Activated CD8-positive, alpha-beta memory T cell treated with anti-CD3 and anti-CD28 coated beads, Interleukin-2, amount 10 ng/mL, durations not matched to agents 7 days and 5 days (primary cell): ENCODE measurements at regions not wholly inside any gene's neighbourhood (a gene's known extent, or its start where the extent isn't known, plus 50 kb on each side); places are given as distances from the start of the nearest gene placed in this dataset.

Experiments
- ATAC-seq: fragments of 150-1000 bp; cut with Tn5 transposase; one replicate; pipeline ENCODE4 v1.10.0; 2021; ENCODE audit warnings: moderate library complexity
- CTCF ChIA-PET: fragments of 350-600 bp; sonication (Branson Sonifier 250); formaldehyde crosslinking; loops from one replicate; lab custom pipeline; 2021; ENCODE audit warnings: antibody characterized with exemption; lab: Charles Lee
- DNase-seq: peaks from one replicate; pipeline ENCODE4 v3.0.0-alpha.2; 2020
- H3K27ac Mint-ChIP-seq: one replicate; pipeline ENCODE4 v1.8.0; 2021; ENCODE audit warnings: mild to moderate bottlenecking, mixed read lengths
- H3K27me3 Mint-ChIP-seq: one replicate; pipeline ENCODE4 v1.8.0; 2021; ENCODE audit warnings: mixed read lengths
- H3K36me3 Mint-ChIP-seq: one replicate; pipeline ENCODE4 v1.8.0; 2021; ENCODE audit warnings: mild to moderate bottlenecking, mixed read lengths
- H3K4me1 Mint-ChIP-seq: one replicate; pipeline ENCODE4 v1.8.0; 2021; ENCODE audit warnings: mixed read lengths
- H3K4me3 Mint-ChIP-seq: one replicate; pipeline ENCODE4 v1.8.0; 2021; ENCODE audit warnings: mild to moderate bottlenecking, moderate library complexity, mixed read lengths
- H3K9me3 Mint-ChIP-seq: one replicate; pipeline ENCODE4 v1.8.0; 2022; ENCODE audit warnings: low read depth, mixed read lengths

- Mint-ChIP-seq H3K4me1 (no peaks in the 10 kb centered on the region), H3K9me3 (no peaks in the 10 kb centered on the region), H3K27me3 (peaks cover 34% of the 10 kb centered on the region), H3K36me3 (no peaks in the 10 kb centered on the region), H3K4me3 (no peak overlapping the region), H3K27ac (no peak overlapping the region)
- CTCF ChIA-PET = no interaction called here
- DNase-seq (no peak), ATAC-seq (no peak)
These were observed 220.4 kb upstream of the PKDCC start for GRCh38 chr2:41827354-41827971.

DNA sequence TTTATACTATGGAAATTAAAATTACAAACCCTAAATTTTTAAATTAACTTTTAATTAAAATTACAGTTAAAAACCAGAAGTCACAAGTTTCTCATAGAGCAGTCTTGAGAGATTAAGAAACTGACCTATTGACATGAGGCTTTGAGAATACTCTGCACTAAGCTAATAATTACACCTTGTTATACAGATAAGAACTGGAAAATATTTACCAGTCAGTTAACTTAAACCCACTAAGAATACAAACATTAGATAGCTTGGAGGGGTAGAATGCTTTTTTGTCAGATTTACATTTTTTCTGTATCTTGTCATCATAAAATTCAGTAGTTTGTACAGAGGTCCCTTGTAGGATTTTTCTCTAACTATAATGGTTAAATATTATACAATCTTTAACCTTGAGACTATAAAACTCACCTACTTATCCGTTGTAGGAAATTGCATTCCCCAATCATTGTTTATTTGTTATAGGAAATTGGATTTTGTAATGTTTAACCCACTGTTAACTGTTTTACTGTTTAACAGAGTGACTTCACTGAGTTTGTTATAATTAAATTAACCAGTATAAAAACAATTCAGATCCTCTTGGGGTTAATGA is 219.7 kb upstream of the PKDCC start:
- Mint-ChIP-seq H3K27me3 (peaks cover 30% of the 10 kb centered on the region), H3K9me3 (no peaks in the 10 kb centered on the region), H3K27ac (no peak overlapping the region), H3K4me3 (no peak overlapping the region), H3K36me3 (no peaks in the 10 kb centered on the region), H3K4me1 (no peaks in the 10 kb centered on the region)
- CTCF ChIA-PET = no interaction called here
- DNase-seq (no peak), ATAC-seq (no peak)

GRCh38 chr2:41829052-41829451 is 218.8 kb upstream of the PKDCC start:
- H3K9me3 Mint-ChIP-seq = no peaks in the 10 kb centered on the region

GRCh38 chr2:41830600-41830999 is 217.2 kb upstream of the PKDCC start:
- ATAC-seq (no peak), DNase-seq (no peak)
- Mint-ChIP-seq H3K27ac (no peak overlapping the region), H3K36me3 (no peaks in the 10 kb centered on the region), H3K4me3 (no peak overlapping the region), H3K9me3 (no peaks in the 10 kb centered on the region), H3K4me1 (no peaks in the 10 kb centered on the region), H3K27me3 (peaks cover 38% of the 10 kb centered on the region)
- CTCF ChIA-PET = interaction anchor here (1.7 kb wide), 1 partner anchor 23 kb away, joined by 4 read pairs; no protein-coding TSS in a partner anchor

More at GRCh38 chr2:41829052-41829451, 218.8 kb upstream of the PKDCC start:
- Mint-ChIP-seq H3K27ac (no peak overlapping the region), H3K36me3 (no peaks in the 10 kb centered on the region), H3K27me3 (peaks cover 28% of the 10 kb centered on the region), H3K4me3 (no peak overlapping the region), H3K4me1 (no peaks in the 10 kb centered on the region)
- ATAC-seq (no peak), DNase-seq (no peak)
- CTCF ChIA-PET = no interaction called here

GRCh38 chr2:41832218-41832617 is 215.6 kb upstream of the PKDCC start:
- CTCF ChIA-PET = no interaction called here
- H3K27ac Mint-ChIP-seq = no peak overlapping the region
- H3K36me3 Mint-ChIP-seq = no peaks in the 10 kb centered on the region
- no peaks in the 10 kb centered on the region for H3K4me1 Mint-ChIP-seq
- H3K27me3 Mint-ChIP-seq = peaks cover 45% of the 10 kb centered on the region
- ATAC-seq (no peak), DNase-seq (no peak)
- no peak overlapping the region for H3K4me3 Mint-ChIP-seq
- no peaks in the 10 kb centered on the region for H3K9me3 Mint-ChIP-seq

GRCh38 chr2:41835401-41835800 is 212.4 kb upstream of the PKDCC start:
- Mint-ChIP-seq H3K9me3 (no peaks in the 10 kb centered on the region), H3K27ac (no peak overlapping the region), H3K36me3 (no peaks in the 10 kb centered on the region), H3K4me1 (no peaks in the 10 kb centered on the region), H3K4me3 (no peak overlapping the region), H3K27me3 (peaks cover 49% of the 10 kb centered on the region)
- no peak for DNase-seq
- CTCF ChIA-PET = interaction anchor here (1.5 kb wide), 1 partner anchor 35 kb away, joined by 4 read pairs; no protein-coding TSS in a partner anchor
- no peak for ATAC-seq

GRCh38 chr2:41836948-41837347 is 210.9 kb upstream of the PKDCC start:
- H3K4me1 Mint-ChIP-seq = peaks cover 10% of the 10 kb centered on the region
- DNase-seq (peak; percentile 47), ATAC-seq (no peak)
- H3K36me3 Mint-ChIP-seq = no peaks in the 10 kb centered on the region
- H3K27me3 Mint-ChIP-seq = peaks cover 43% of the 10 kb centered on the region
- no peak overlapping the region for H3K27ac Mint-ChIP-seq
- no peak overlapping the region for H3K4me3 Mint-ChIP-seq
- H3K9me3 Mint-ChIP-seq = no peaks in the 10 kb centered on the region
- CTCF ChIA-PET = interaction anchor here (1.3 kb wide), 1 partner anchor 33 kb away, joined by 4 read pairs; no protein-coding TSS in a partner anchor

- CTCF ChIA-PET = interaction anchor here (1.3 kb wide), 1 partner anchor 32 kb away, joined by 4 read pairs; no protein-coding TSS in a partner anchor
- peaks cover 43% of the 10 kb centered on the region for H3K27me3 Mint-ChIP-seq
These were observed 210.2 kb upstream of the PKDCC start for GRCh38 chr2:41837610-41838009.

DNA sequence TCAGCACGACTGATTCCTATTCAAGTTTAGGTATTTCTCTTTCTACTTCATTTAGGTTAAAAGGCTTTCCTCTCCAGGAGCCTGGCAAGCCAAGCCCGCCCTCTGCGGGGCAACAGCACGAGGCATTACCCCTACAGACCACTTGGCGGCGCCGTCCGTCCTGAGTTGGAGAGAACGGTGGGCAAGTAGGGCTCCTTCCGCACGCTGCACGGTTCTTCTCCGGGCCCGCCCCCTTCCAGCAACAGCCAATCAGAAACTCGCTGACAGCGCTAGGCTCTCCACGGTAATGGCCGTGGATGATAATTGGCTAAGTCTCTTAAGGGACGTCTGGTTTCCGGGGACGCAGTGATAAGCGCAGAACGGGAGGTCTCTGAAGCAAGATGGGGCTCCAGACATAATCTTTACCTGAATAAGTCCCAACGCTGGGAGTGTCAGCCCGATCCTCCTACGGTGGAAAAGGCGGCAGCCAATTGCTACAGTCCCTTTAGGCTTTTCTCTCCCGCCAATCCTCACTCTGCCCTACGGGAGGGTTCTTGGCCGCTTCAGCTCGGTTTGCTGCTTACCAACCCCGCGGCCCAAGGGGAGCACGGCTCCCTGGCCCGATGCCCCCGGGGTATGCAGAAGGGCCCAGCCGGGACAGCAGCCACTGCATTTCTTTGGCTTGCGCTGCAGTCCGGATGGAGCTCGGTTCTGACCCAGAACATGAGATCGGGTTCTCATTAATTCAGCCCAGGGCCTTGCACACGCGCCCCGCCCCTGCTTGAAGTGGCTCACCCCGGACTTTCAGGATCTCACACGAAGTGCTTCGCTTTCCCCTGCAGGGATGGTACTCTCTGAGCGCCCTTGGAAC is 206.9 kb upstream of the PKDCC start:
- ATAC-seq (peak; percentile 100), DNase-seq (peak; percentile 98)
- CTCF ChIA-PET = interaction anchor here (0.7 to 3.9 kb wide), 12 partner anchors 11 to 519 kb away, joined by 3 to 35 read pairs (median 5); no protein-coding TSS in a partner anchor
- H3K27me3 Mint-ChIP-seq = peaks cover 36% of the 10 kb centered on the region
- peak overlapping the region; percentile 86 for H3K27ac Mint-ChIP-seq
- H3K36me3 Mint-ChIP-seq = no peaks in the 10 kb centered on the region
- no peaks in the 10 kb centered on the region for H3K9me3 Mint-ChIP-seq
- peak overlapping the region; percentile 80 for H3K4me3 Mint-ChIP-seq
- peaks cover 10% of the 10 kb centered on the region for H3K4me1 Mint-ChIP-seq

More at GRCh38 chr2:41837610-41838009, 210.2 kb upstream of the PKDCC start:
- Mint-ChIP-seq H3K4me1 (peaks cover 10% of the 10 kb centered on the region), H3K27ac (no peak overlapping the region), H3K36me3 (no peaks in the 10 kb centered on the region), H3K4me3 (no peak overlapping the region), H3K9me3 (no peaks in the 10 kb centered on the region)
- DNase-seq (no peak), ATAC-seq (no peak)

GRCh38 chr2:41846962-41847361 is 200.9 kb upstream of the PKDCC start:
- Mint-ChIP-seq H3K4me1 (no peaks in the 10 kb centered on the region), H3K9me3 (no peaks in the 10 kb centered on the region), H3K27me3 (peaks cover 32% of the 10 kb centered on the region), H3K36me3 (no peaks in the 10 kb centered on the region), H3K27ac (no peak overlapping the region), H3K4me3 (no peak overlapping the region)
- ATAC-seq = no peak
- no peak for DNase-seq
- CTCF ChIA-PET = interaction anchor here (2.3 kb wide), 1 partner anchor 240 kb away, joined by 11 read pairs; no protein-coding TSS in a partner anchor

DNA sequence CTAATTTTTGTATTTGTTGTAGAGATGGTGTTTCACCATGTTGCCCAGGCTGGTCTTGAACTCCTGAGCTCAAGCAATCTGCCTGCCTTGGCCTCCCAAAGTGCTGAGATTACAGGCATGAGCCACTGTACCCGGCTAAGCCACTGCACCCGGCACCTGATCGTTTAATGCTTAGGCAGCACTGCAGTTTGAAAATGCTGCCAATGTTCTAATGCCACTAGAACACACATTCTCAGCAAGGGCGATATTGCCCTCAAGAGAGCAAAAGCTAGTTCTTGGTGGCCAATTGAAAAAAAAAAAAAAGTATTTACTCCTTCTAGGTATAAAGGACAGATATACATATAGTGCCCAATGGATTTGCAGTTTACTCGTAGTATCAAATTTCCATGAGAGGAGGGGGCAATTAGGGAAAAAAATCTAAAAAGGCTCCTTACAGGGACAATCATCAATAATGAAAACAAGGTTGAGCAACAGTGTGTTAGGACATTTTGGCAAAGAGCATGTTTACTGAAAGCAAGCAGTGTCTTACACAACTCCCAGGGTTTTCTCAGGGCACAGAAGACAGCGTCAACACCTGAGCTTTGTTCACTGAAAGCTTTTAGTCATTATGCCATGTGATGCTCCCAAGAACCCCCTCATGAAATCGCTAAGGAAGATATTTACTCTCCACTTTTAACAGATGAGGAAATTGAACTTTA is 199.9 kb upstream of the PKDCC start:
- peaks cover 34% of the 10 kb centered on the region for H3K27me3 Mint-ChIP-seq
- DNase-seq (no peak), ATAC-seq (no peak)
- H3K9me3 Mint-ChIP-seq = no peaks in the 10 kb centered on the region
- H3K4me1 Mint-ChIP-seq = no peaks in the 10 kb centered on the region
- H3K36me3 Mint-ChIP-seq = no peaks in the 10 kb centered on the region
- no peak overlapping the region for H3K27ac Mint-ChIP-seq
- CTCF ChIA-PET = interaction anchor here (1.2 to 2.3 kb wide), 2 partner anchors 10 to 239 kb away, joined by 3 to 11 read pairs; no protein-coding TSS in a partner anchor
- no peak overlapping the region for H3K4me3 Mint-ChIP-seq

GRCh38 chr2:41851554-41851953 is 196.3 kb upstream of the PKDCC start:
- Mint-ChIP-seq H3K9me3 (no peaks in the 10 kb centered on the region), H3K27me3 (peaks cover 24% of the 10 kb centered on the region), H3K36me3 (no peaks in the 10 kb centered on the region), H3K4me1 (no peaks in the 10 kb centered on the region), H3K27ac (no peak overlapping the region), H3K4me3 (no peak overlapping the region)
- CTCF ChIA-PET = interaction anchor here (3.8 to 9.3 kb wide), 3 partner anchors 10 to 237 kb away, joined by 21 to 115 read pairs (median 35); no protein-coding TSS in a partner anchor
- no peak for ATAC-seq
- DNase-seq = no peak
